GM18502 (cell line): ENCODE measurements at regions not wholly inside any gene's neighbourhood (a gene's known extent, or its start where the extent isn't known, plus 50 kb on each side); places are given as distances from the start of the nearest gene placed in this dataset.

Experiments used
- ATAC-seq: cut with Tn5 transposase; IDR thresholded peaks from one replicate; pipeline ENCODE4 v1.9.1; 2021; ENCODE audit warnings: mild to moderate bottlenecking; ENCODE audit not compliant: unreplicated experiment, poor library complexity

- no peak for ATAC-seq
These were observed 224.5 kb downstream of the EN1 start for GRCh38 chr2:118622913-118623312.

- ATAC-seq, result no peak
These were observed 225.3 kb downstream of the EN1 start for GRCh38 chr2:118622108-118622507.

GRCh38 chr2:118618279-118618678, 229.2 kb downstream of the EN1 start:
- no peak for ATAC-seq

- ATAC-seq, result no peak
These were observed 231.0 kb downstream of the EN1 start for GRCh38 chr2:118616432-118616831.

GRCh38 chr2:118614841-118615271, 232.6 kb downstream of the EN1 start:
- ATAC-seq, result no peak

- no peak for ATAC-seq
These were observed 233.7 kb downstream of the EN1 start for GRCh38 chr2:118613737-118614136.

GRCh38 chr2:118611691-118612090, 235.8 kb downstream of the EN1 start:
- no peak for ATAC-seq

- no peak for ATAC-seq
These were observed 238.3 kb downstream of the EN1 start for GRCh38 chr2:118609138-118609537.

GRCh38 chr2:118607641-118608040, 239.8 kb downstream of the EN1 start:
- ATAC-seq, result no peak

- ATAC-seq, result no peak
These were observed 242.6 kb downstream of the EN1 start for GRCh38 chr2:118604811-118605210.

GRCh38 chr2:118604371-118604770, 243.1 kb downstream of the EN1 start:
- no peak for ATAC-seq

- no peak for ATAC-seq
These were observed 248.3 kb downstream of the EN1 start for GRCh38 chr2:118599141-118599540.

- ATAC-seq, result no peak
These were observed 250.8 kb downstream of the EN1 start for GRCh38 chr2:118596620-118597019.

- no peak for ATAC-seq
These were observed 254.2 kb downstream of the EN1 start for GRCh38 chr2:118593257-118593656.

- no peak for ATAC-seq
These were observed 256.2 kb downstream of the EN1 start for GRCh38 chr2:118591223-118591622.

- ATAC-seq, result no peak
These were observed 257.7 kb downstream of the EN1 start for GRCh38 chr2:118589721-118590120.

- ATAC-seq, result no peak
These were observed 258.6 kb downstream of the EN1 start for GRCh38 chr2:118588850-118589249.

- no peak for ATAC-seq
These were observed 261.1 kb downstream of the EN1 start for GRCh38 chr2:118586312-118586711.

- no peak for ATAC-seq
These were observed 262.6 kb downstream of the EN1 start for GRCh38 chr2:118584877-118585276.

- no peak for ATAC-seq
These were observed 263.2 kb downstream of the EN1 start for GRCh38 chr2:118584062-118584749.

GRCh38 chr2:118582058-118582457, 265.4 kb downstream of the EN1 start:
- no peak for ATAC-seq

- no peak for ATAC-seq
These were observed 266.8 kb downstream of the EN1 start for GRCh38 chr2:118580651-118581050.

GRCh38 chr2:118580107-118580506, 267.3 kb downstream of the EN1 start:
- no peak for ATAC-seq
